ENCODE measurements at regions not wholly inside any gene's neighbourhood (a gene's known extent, or its start where the extent isn't known, plus 50 kb on each side); places are given as distances from the start of the nearest gene placed in this dataset.

DNA sequence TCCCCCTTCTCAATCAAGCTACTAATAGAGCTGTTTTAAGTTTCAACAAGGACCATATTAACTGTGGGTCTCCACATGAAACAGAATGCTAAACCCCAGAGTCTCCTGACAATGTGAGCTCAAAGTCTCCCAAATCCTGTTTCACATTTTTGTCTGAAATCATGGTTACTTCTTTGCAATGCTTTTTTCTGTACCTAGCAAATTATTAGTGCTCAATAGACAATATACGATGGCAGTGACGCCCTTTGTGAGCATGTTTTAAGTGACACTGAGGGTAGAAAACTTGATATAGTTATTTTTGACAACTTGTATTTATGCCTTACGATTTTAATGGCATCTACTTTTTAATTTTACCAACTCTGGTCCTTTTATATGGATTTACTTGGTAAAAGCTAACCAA is 85.4 kb upstream of the SOX5 start:
- H3K27ac ChIP-seq (ENCODE audit: low read length) = no peak overlapping the region
- H3K27me3 ChIP-seq (ENCODE audit: insufficient read depth, low read depth, low read length) = no peaks in the 10 kb centered on the region
- H3K4me3 ChIP-seq (ENCODE audit: low read length) = no peak overlapping the region
- H3K9me3 ChIP-seq (ENCODE audit: low read length) = no peaks in the 10 kb centered on the region
- no peak overlapping the region for H3K4me2 ChIP-seq (ENCODE audit: low read length)
- H3F3A ChIP-seq (ENCODE audit: insufficient read depth, low read length, poor library complexity, severe bottlenecking) = no peaks in the 10 kb centered on the region
- no peaks in the 10 kb centered on the region for H3K9me2 ChIP-seq (ENCODE audit: insufficient read depth, low read length)
- H2AFZ ChIP-seq (ENCODE audit: low read depth, low read length) = no peak overlapping the region
- no peaks in the 10 kb centered on the region for H4K20me1 ChIP-seq (ENCODE audit: insufficient read depth)
- H3K79me2 ChIP-seq (replicated peaks; ENCODE audit: insufficient read depth, low read length) = no peaks in the 10 kb centered on the region
- TF ChIP-seq POLR2AphosphoS5 (IDR thresholded peaks at IDR 0.05) (no peak), EZH2 (IDR thresholded peaks at IDR 0.05; ENCODE audit: borderline replicate concordance, insufficient read depth, low read length, poor library complexity, severe bottlenecking) (no peak), TAF1 (IDR thresholded peaks at IDR 0.05; ENCODE audit: low read depth) (no peak), MXI1 (conservative IDR thresholded peaks at IDR 0.05; ENCODE audit: poor library complexity, severe bottlenecking) (no peak), SMC3 (conservative IDR thresholded peaks at IDR 0.05; ENCODE audit: poor library complexity) (no peak), RAD21 (conservative IDR thresholded peaks at IDR 0.05) (no peak), EP300 (conservative IDR thresholded peaks at IDR 0.05; ENCODE audit: poor library complexity, severe bottlenecking) (no peak)
- TF ChIP-seq, protein P1, sequence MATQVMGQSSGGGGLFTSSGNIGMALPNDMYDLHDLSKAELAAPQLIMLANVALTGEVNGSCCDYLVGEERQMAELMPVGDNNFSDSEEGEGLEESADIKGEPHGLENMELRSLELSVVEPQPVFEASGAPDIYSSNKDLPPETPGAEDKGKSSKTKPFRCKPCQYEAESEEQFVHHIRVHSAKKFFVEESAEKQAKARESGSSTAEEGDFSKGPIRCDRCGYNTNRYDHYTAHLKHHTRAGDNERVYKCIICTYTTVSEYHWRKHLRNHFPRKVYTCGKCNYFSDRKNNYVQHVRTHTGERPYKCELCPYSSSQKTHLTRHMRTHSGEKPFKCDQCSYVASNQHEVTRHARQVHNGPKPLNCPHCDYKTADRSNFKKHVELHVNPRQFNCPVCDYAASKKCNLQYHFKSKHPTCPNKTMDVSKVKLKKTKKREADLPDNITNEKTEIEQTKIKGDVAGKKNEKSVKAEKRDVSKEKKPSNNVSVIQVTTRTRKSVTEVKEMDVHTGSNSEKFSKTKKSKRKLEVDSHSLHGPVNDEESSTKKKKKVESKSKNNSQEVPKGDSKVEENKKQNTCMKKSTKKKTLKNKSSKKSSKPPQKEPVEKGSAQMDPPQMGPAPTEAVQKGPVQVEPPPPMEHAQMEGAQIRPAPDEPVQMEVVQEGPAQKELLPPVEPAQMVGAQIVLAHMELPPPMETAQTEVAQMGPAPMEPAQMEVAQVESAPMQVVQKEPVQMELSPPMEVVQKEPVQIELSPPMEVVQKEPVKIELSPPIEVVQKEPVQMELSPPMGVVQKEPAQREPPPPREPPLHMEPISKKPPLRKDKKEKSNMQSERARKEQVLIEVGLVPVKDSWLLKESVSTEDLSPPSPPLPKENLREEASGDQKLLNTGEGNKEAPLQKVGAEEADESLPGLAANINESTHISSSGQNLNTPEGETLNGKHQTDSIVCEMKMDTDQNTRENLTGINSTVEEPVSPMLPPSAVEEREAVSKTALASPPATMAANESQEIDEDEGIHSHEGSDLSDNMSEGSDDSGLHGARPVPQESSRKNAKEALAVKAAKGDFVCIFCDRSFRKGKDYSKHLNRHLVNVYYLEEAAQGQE (IDR thresholded peaks at IDR 0.05; ENCODE audit: borderline replicate concordance) = no peak
- TF ChIP-seq, protein P2, sequence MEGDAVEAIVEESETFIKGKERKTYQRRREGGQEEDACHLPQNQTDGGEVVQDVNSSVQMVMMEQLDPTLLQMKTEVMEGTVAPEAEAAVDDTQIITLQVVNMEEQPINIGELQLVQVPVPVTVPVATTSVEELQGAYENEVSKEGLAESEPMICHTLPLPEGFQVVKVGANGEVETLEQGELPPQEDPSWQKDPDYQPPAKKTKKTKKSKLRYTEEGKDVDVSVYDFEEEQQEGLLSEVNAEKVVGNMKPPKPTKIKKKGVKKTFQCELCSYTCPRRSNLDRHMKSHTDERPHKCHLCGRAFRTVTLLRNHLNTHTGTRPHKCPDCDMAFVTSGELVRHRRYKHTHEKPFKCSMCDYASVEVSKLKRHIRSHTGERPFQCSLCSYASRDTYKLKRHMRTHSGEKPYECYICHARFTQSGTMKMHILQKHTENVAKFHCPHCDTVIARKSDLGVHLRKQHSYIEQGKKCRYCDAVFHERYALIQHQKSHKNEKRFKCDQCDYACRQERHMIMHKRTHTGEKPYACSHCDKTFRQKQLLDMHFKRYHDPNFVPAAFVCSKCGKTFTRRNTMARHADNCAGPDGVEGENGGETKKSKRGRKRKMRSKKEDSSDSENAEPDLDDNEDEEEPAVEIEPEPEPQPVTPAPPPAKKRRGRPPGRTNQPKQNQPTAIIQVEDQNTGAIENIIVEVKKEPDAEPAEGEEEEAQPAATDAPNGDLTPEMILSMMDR (IDR thresholded peaks at IDR 0.05; ENCODE audit: poor library complexity, severe bottlenecking) = no peak
- no peak overlapping the region for H3K9ac ChIP-seq (ENCODE audit: low read length)
- H3K36me3 ChIP-seq (ENCODE audit: insufficient read depth, low read length) = no peaks in the 10 kb centered on the region

DNA sequence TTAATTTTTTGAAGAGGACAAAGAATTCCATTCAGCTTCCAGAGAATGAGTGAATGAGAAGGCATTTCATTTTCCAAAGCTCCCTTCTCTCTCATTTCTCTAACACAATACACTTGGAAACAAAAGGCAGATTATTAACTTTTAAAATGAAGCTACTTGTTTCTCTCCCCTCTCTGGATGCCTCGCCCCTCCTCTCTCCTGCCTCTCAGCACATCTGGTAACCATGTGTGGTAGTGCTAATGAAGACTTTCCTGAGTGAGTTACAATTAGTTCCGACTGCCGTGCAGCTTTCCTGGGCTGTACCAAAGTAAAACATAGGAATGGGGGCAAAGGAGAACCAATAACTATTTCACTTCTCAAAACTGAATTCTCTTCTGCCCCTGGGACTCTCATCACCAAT is 84.7 kb upstream of the SOX5 start:
- Histone ChIP-seq H3K27ac (ENCODE audit: low read length) (no peak overlapping the region), H3K9ac (ENCODE audit: low read length) (no peak overlapping the region), H2AFZ (ENCODE audit: low read depth, low read length) (no peak overlapping the region), H3K27me3 (ENCODE audit: insufficient read depth, low read depth, low read length) (no peaks in the 10 kb centered on the region), H4K20me1 (ENCODE audit: insufficient read depth) (no peaks in the 10 kb centered on the region), H3K36me3 (ENCODE audit: insufficient read depth, low read length) (no peaks in the 10 kb centered on the region), H3K79me2 (replicated peaks; ENCODE audit: insufficient read depth, low read length) (no peaks in the 10 kb centered on the region), H3K9me3 (ENCODE audit: low read length) (no peaks in the 10 kb centered on the region), H3K4me2 (ENCODE audit: low read length) (no peak overlapping the region), H3K4me3 (ENCODE audit: low read length) (no peak overlapping the region), H3F3A (ENCODE audit: insufficient read depth, low read length, poor library complexity, severe bottlenecking) (no peaks in the 10 kb centered on the region), H3K9me2 (ENCODE audit: insufficient read depth, low read length) (no peaks in the 10 kb centered on the region)
- TF ChIP-seq POLR2AphosphoS5 (IDR thresholded peaks at IDR 0.05) (no peak), EP300 (conservative IDR thresholded peaks at IDR 0.05; ENCODE audit: poor library complexity, severe bottlenecking) (no peak), RAD21 (conservative IDR thresholded peaks at IDR 0.05) (no peak), SMC3 (conservative IDR thresholded peaks at IDR 0.05; ENCODE audit: poor library complexity) (no peak), MXI1 (conservative IDR thresholded peaks at IDR 0.05; ENCODE audit: poor library complexity, severe bottlenecking) (no peak), TAF1 (IDR thresholded peaks at IDR 0.05; ENCODE audit: low read depth) (no peak), EZH2 (IDR thresholded peaks at IDR 0.05; ENCODE audit: borderline replicate concordance, insufficient read depth, low read length, poor library complexity, severe bottlenecking) (no peak)
- TF ChIP-seq, protein P2 (IDR thresholded peaks at IDR 0.05; ENCODE audit: poor library complexity, severe bottlenecking) = no peak
- TF ChIP-seq, protein P1 (IDR thresholded peaks at IDR 0.05; ENCODE audit: borderline replicate concordance) = no peak
